ENCODE measurements at regions not wholly inside any gene's neighbourhood (a gene's known extent, or its start where the extent isn't known, plus 50 kb on each side); places are given as distances from the start of the nearest gene placed in this dataset.
"Not testable (repeated sequence)": the region's sequence is repeated elsewhere in the genome, so short reads cannot be mapped to it uniquely, and the experiment has no call there.

GRCh38 chr11:122404571-122404970, 251.0 kb upstream of the UBASH3B start:
- in situ Hi-C loops (cut with HindIII; ENCODE audit: low sequenced_read_pairs), result no loop called here

- in situ Hi-C loops (cut with HindIII; ENCODE audit: low sequenced_read_pairs), result not testable (repeated sequence)
Measured at GRCh38 chr11:122401581-122401980, 253.9 kb upstream of the UBASH3B start.

- in situ Hi-C loops (cut with HindIII; ENCODE audit: low sequenced_read_pairs), result no loop called here
Measured at GRCh38 chr11:122399375-122399774, 256.1 kb upstream of the UBASH3B start.

- in situ Hi-C loops (cut with HindIII; ENCODE audit: low sequenced_read_pairs), result no loop called here
Measured at GRCh38 chr11:122398851-122399250, 256.7 kb upstream of the UBASH3B start.

- in situ Hi-C loops (cut with HindIII; ENCODE audit: low sequenced_read_pairs), result no loop called here
Measured at GRCh38 chr11:122398167-122398566, 257.4 kb upstream of the UBASH3B start.

- in situ Hi-C loops (cut with HindIII; ENCODE audit: low sequenced_read_pairs), result no loop called here
Measured at GRCh38 chr11:122395282-122395681, 260.2 kb upstream of the UBASH3B start.

- in situ Hi-C loops (cut with HindIII; ENCODE audit: low sequenced_read_pairs), result no loop called here
Measured at GRCh38 chr11:122394313-122394712, 261.2 kb upstream of the UBASH3B start.

GRCh38 chr11:122393209-122393860, 262.2 kb upstream of the UBASH3B start:
- in situ Hi-C loops (cut with HindIII; ENCODE audit: low sequenced_read_pairs), result no loop called here

- in situ Hi-C loops (cut with HindIII; ENCODE audit: low sequenced_read_pairs), result no loop called here
Measured at GRCh38 chr11:122392508-122392907, 263.0 kb upstream of the UBASH3B start.

- in situ Hi-C loops (cut with HindIII; ENCODE audit: low sequenced_read_pairs), result no loop called here
Measured at GRCh38 chr11:122391049-122391448, 264.5 kb upstream of the UBASH3B start.

GRCh38 chr11:122383186-122383585, 267.2 kb upstream of the BLID start:
- in situ Hi-C loops (cut with HindIII; ENCODE audit: low sequenced_read_pairs), result no loop called here

- in situ Hi-C loops (cut with HindIII; ENCODE audit: low sequenced_read_pairs), result no loop called here
Measured at GRCh38 chr11:122375687-122376399, 259.8 kb upstream of the BLID start.

- in situ Hi-C loops (cut with HindIII; ENCODE audit: low sequenced_read_pairs), result no loop called here
Measured at GRCh38 chr11:122368796-122369195, 252.8 kb upstream of the BLID start.

GRCh38 chr11:122367809-122368231, 251.8 kb upstream of the BLID start:
- in situ Hi-C loops (cut with HindIII; ENCODE audit: low sequenced_read_pairs), result no loop called here

- in situ Hi-C loops (cut with HindIII; ENCODE audit: low sequenced_read_pairs), result no loop called here
Measured at GRCh38 chr11:122365610-122366360, 249.8 kb upstream of the BLID start.

GRCh38 chr11:122363296-122363695, 247.3 kb upstream of the BLID start:
- in situ Hi-C loops (cut with HindIII; ENCODE audit: low sequenced_read_pairs), result no loop called here

GRCh38 chr11:122362381-122362780, 246.4 kb upstream of the BLID start:
- in situ Hi-C loops (cut with HindIII; ENCODE audit: low sequenced_read_pairs), result no loop called here

- in situ Hi-C loops (cut with HindIII; ENCODE audit: low sequenced_read_pairs), result no loop called here
Measured at GRCh38 chr11:122360875-122361274, 244.9 kb upstream of the BLID start.

- in situ Hi-C loops (cut with HindIII; ENCODE audit: low sequenced_read_pairs), result no loop called here
Measured at GRCh38 chr11:122359081-122359571, 243.1 kb upstream of the BLID start.

- in situ Hi-C loops (cut with HindIII; ENCODE audit: low sequenced_read_pairs), result no loop called here
Measured at GRCh38 chr11:122358292-122358691, 242.3 kb upstream of the BLID start.

- in situ Hi-C loops (cut with HindIII; ENCODE audit: low sequenced_read_pairs), result no loop called here
Measured at GRCh38 chr11:122355968-122356367, 240.0 kb upstream of the BLID start.
